IMR-90 (cell line): ENCODE measurements at regions not wholly inside any gene's neighbourhood (a gene's known extent, or its start where the extent isn't known, plus 50 kb on each side); places are given as distances from the start of the nearest gene placed in this dataset.

ENCODE experiments used
- ATAC-seq: fragments of 200-7000 bp; cut with Tn5 transposase; 2 replicates; pipeline ENCODE4 v1.9.1; 2020; ENCODE audit warnings: low read depth, mild to moderate bottlenecking, moderate library complexity
- BruUV-seq: library from RNA; stranded (reverse); fragments of 400-500 nt; replicated peaks from 2 replicates; lab custom pipeline; 2021; lab: Mats Ljungman, UMichigan
- CTCF ChIA-PET: fragments of 300-600 bp; formaldehyde crosslinking; extraction: SDS; loops from one replicate; lab custom pipeline; 2021; ENCODE audit warnings: antibody characterized with exemption; lab: Yijun Ruan, JAX
- POLR2A ChIA-PET: fragments of 300-600 bp; sonication (Branson Sonifier 250); formaldehyde crosslinking; loops from one replicate; lab custom pipeline; 2022; ENCODE audit warnings: antibody characterized with exemption; ENCODE audit not compliant: unreplicated experiment; lab: Charles Lee
- DNase-seq: peaks from one replicate; pipeline ENCODE4 v3.0.0; 2013
- H2AFZ ChIP-seq: replicated peaks from 2 replicates; pipeline ENCODE3; 2013; ENCODE audit warnings: low read length, mild to moderate bottlenecking; ENCODE audit not compliant: poor library complexity
- H2AK5ac ChIP-seq: 2 replicates; pipeline ENCODE4 v1.6.1; 2013; ENCODE audit warnings: low read depth, low read length, inconsistent platforms
- H2AK9ac ChIP-seq: replicated peaks from 2 replicates; pipeline ENCODE3; 2013; ENCODE audit warnings: mild to moderate bottlenecking, low read depth, low read length, moderate library complexity; ENCODE audit not compliant: poor library complexity
- H2BK120ac ChIP-seq: 2 replicates; pipeline ENCODE4 v1.6.1; 2013; ENCODE audit warnings: low read depth, low read length, inconsistent platforms
- H2BK15ac ChIP-seq: 3 replicates; pipeline ENCODE4 v1.6.1; 2013; ENCODE audit warnings: low read depth, low read length, inconsistent platforms
- H2BK20ac ChIP-seq: 2 replicates; pipeline ENCODE4 v1.6.1; 2013; ENCODE audit warnings: low read depth, mild to moderate bottlenecking, inconsistent platforms, low read length, moderate library complexity
- H2BK5ac ChIP-seq: 2 replicates; pipeline ENCODE4 v1.6.1; 2013; ENCODE audit warnings: mild to moderate bottlenecking, low read depth, low read length, inconsistent platforms; ENCODE audit not compliant: poor library complexity, severe bottlenecking
- H3K14ac ChIP-seq: replicated peaks from 2 replicates; pipeline ENCODE4 v1.6.1; 2013; ENCODE audit warnings: low read depth, low read length, inconsistent platforms
- H3K18ac ChIP-seq: 2 replicates; pipeline ENCODE4 v1.6.1; 2013; ENCODE audit warnings: low read depth, low read length, control low read depth
- H3K23ac ChIP-seq: 2 replicates; pipeline ENCODE4 v1.6.1; 2013; ENCODE audit warnings: low read depth, low read length, inconsistent platforms
- H3K27ac ChIP-seq: 2 replicates; pipeline ENCODE4 v1.5.1; 2013; ENCODE audit warnings: mild to moderate bottlenecking, control low read depth, low read length; ENCODE audit not compliant: insufficient read depth
- H3K27me3 ChIP-seq: 2 replicates; pipeline ENCODE4 v1.6.1; 2013; ENCODE audit warnings: low read length; ENCODE audit not compliant: control insufficient read depth, insufficient read depth
- H3K36me3 ChIP-seq: 2 replicates; pipeline ENCODE4 v1.6.1; 2013; ENCODE audit warnings: low read length, mixed read lengths; ENCODE audit not compliant: control insufficient read depth, insufficient read depth
- H3K4ac ChIP-seq: 2 replicates; pipeline ENCODE4 v1.6.1; 2013; ENCODE audit warnings: low read depth, low read length, inconsistent platforms
- H3K4me1 ChIP-seq: 2 replicates; pipeline ENCODE4 v1.6.1; 2013; ENCODE audit warnings: low read length, mixed read lengths; ENCODE audit not compliant: control insufficient read depth, insufficient read depth
- H3K4me2 ChIP-seq: 2 replicates; pipeline ENCODE4 v1.6.1; 2013; ENCODE audit warnings: low read depth, mild to moderate bottlenecking, control low read depth, low read length, moderate library complexity
- H3K4me3 ChIP-seq: 2 replicates; pipeline ENCODE4 v1.5.1; 2013; ENCODE audit warnings: low read depth, mild to moderate bottlenecking, control low read depth, low read length, moderate library complexity; ENCODE audit not compliant: insufficient read depth
- H3K56ac ChIP-seq: 2 replicates; pipeline ENCODE4 v1.6.1; 2013; ENCODE audit warnings: low read length, inconsistent platforms; ENCODE audit not compliant: insufficient read depth; ENCODE audit errors: extremely low read depth
- H3K79me1 ChIP-seq, 2 experiments: 2 replicates each; pipeline ENCODE4 v1.6.1; 2013; ENCODE audit warnings: low read length in 2 of 2, inconsistent platforms in 1 of 2, low read depth in 1 of 2
- H3K9ac ChIP-seq: 2 replicates; pipeline ENCODE4 v1.6.1; 2013; ENCODE audit warnings: low read depth, low read length, control low read depth
- H3K9me1 ChIP-seq: 2 replicates; pipeline ENCODE4 v1.6.1; 2013; ENCODE audit warnings: low read length, inconsistent platforms; ENCODE audit not compliant: insufficient read depth
- H3K9me3 ChIP-seq: 2 replicates; pipeline ENCODE4 v1.6.1; 2013; ENCODE audit warnings: low read length; ENCODE audit not compliant: control insufficient read depth, insufficient read depth
- H4K20me1 ChIP-seq: 2 replicates; pipeline ENCODE4 v1.6.1; 2013; ENCODE audit warnings: low read length, inconsistent platforms; ENCODE audit not compliant: insufficient read depth
- H4K5ac ChIP-seq: 2 replicates; pipeline ENCODE4 v1.6.1; 2013; ENCODE audit warnings: mild to moderate bottlenecking, low read depth, low read length, control low read depth
- H4K8ac ChIP-seq, 2 experiments: 2 replicates each; pipeline ENCODE4 v1.6.1; 2013; ENCODE audit warnings: low read depth in 2 of 2, low read length in 2 of 2, control low read depth in 1 of 2, inconsistent platforms in 1 of 2
- H4K91ac ChIP-seq: 2 replicates; pipeline ENCODE4 v1.6.1; 2013; ENCODE audit warnings: low read depth, low read length, inconsistent platforms; ENCODE audit not compliant: insufficient read depth
- CTCF ChIP-seq: conservative IDR thresholded peaks from 2 replicates; pipeline ENCODE4 v1.5.1; 2012; ENCODE audit warnings: mild to moderate bottlenecking, low read depth, low read length, improper control_type of control experiment
- FOS ChIP-seq: fragments of 150-350 bp; IDR thresholded peaks from 2 replicates; pipeline ENCODE4 v1.6.1; 2016; ENCODE audit warnings: low read depth, low read length
- POLR2A ChIP-seq: IDR thresholded peaks from 2 replicates; pipeline ENCODE4 v1.6.1; 2012; ENCODE audit warnings: mild to moderate bottlenecking, low read depth, low read length
- SMC3 ChIP-seq: fragments of 150-350 bp; IDR thresholded peaks from 2 replicates; pipeline ENCODE4 v1.6.1; 2016; ENCODE audit warnings: low read depth, mild to moderate bottlenecking, antibody characterized with exemption, low read length, moderate library complexity
- WGBS, 2 experiments: methylation state at CpG; one replicate each; pipeline versions ENCODE4 v1.1.5 to v1.1.7; 2013; ENCODE audit warnings: missing lambda C conversion rate in 2 of 2; ENCODE audit not compliant: insufficient read length in 1 of 2; ENCODE audit errors: extremely low coverage in 2 of 2; 5-methylcytosine and 5-hydroxymethylcytosine counted together
- dilution Hi-C: fragments of 300-500 bp; cut with HindIII; formaldehyde crosslinking; loops from one replicate; pipeline ENCODE4 v1.14.3; 2018; ENCODE audit warnings: low sequenced_read_pairs; ENCODE audit not compliant: unreplicated experiment
- in situ Hi-C: fragments of 300-500 bp; cut with MboI; formaldehyde crosslinking; loops from 3 replicates; pipeline ENCODE4 v1.14.3; 2019; ENCODE audit warnings: low sequenced_read_pairs, inconsistent platforms, mixed read lengths
- intact Hi-C: fragments of 100-400 bp; cut with micrococcal nuclease; formaldehyde crosslinking; loops from 2 replicates; pipeline ENCODE4 v1.10.0; 2022

DNA sequence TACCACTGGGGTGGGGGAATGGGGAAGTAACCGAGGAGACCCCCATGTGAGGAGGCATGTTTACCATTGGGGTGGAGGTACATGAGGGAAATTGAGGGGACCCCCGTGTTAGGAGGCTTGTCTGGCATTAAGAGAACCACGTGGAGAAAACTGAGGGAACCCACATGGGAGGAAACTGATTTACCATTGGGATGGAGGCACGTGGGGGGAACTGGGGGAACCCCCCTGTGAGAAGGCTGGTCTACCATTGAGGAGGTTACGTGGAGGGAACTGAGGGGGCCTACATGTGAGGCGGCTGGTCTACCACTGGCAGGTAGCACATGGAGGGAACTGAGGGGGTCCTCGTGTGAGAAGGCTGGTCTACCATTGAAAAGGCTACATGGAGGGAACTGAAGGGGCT is 159.4 kb downstream of the FBLN2 start:
- H4K20me1 ChIP-seq, result no peaks in the 10 kb centered on the region
- in situ Hi-C loops, result no loop called here
- no peak overlapping the region for H2BK15ac ChIP-seq
- H2BK5ac ChIP-seq, result no peak overlapping the region
- no peaks in the 10 kb centered on the region for H3K9me1 ChIP-seq
- H3K36me3 ChIP-seq, result no peaks in the 10 kb centered on the region
- H3K4me3 ChIP-seq, result no peak overlapping the region
- H3K9ac ChIP-seq, result no peak overlapping the region
- peaks cover 14% of the 10 kb centered on the region; the same call in 1 of the 2 replicates for H3K9me3 ChIP-seq
- H3K4me1 ChIP-seq, result no peaks in the 10 kb centered on the region
- H2AFZ ChIP-seq, result no peak overlapping the region
- H2AK5ac ChIP-seq, result no peak overlapping the region
- BruUV-seq, result no TSS peak
- no peak overlapping the region for H3K4ac ChIP-seq
- ATAC-seq (no peak), DNase-seq (no peak)
- H3K56ac ChIP-seq, result no peak overlapping the region
- H3K18ac ChIP-seq, result no peak overlapping the region
- no peak overlapping the region for H2BK20ac ChIP-seq
- dilution Hi-C loops, result no loop called here
- no peak overlapping the region for H3K27ac ChIP-seq
- TF ChIP-seq SMC3, result no peak
- no peak for TF ChIP-seq FOS
- TF ChIP-seq CTCF, result no peak
- no peak for TF ChIP-seq POLR2A
- H2BK120ac ChIP-seq, result no peak overlapping the region
- H3K4me2 ChIP-seq, result no peak overlapping the region
- WGBS, 2 experiments, result 26% methylated on average over 3 of the region's 7 CpGs; no CpG with 5 or more reads in 1 of the 2 experiments
- POLR2A ChIA-PET, result no interaction called here
- H2AK9ac ChIP-seq, result no peak overlapping the region
- H4K8ac ChIP-seq, result no peak overlapping the region
- H3K79me1 ChIP-seq, result no peaks in the 10 kb centered on the region
- H4K91ac ChIP-seq, result no peak overlapping the region
- H4K5ac ChIP-seq, result no peak overlapping the region
- H3K14ac ChIP-seq, result no peak overlapping the region
- intact Hi-C loops, result no loop called here
- no peak overlapping the region for H3K23ac ChIP-seq
- CTCF ChIA-PET, result no interaction called here
- no peaks in the 10 kb centered on the region for H3K27me3 ChIP-seq
